IMR-90 (cell line): ENCODE measurements at regions not wholly inside any gene's neighbourhood (a gene's known extent, or its start where the extent isn't known, plus 50 kb on each side); places are given as distances from the start of the nearest gene placed in this dataset.

Experiments
- ATAC-seq: fragments of 200-7000 bp; cut with Tn5 transposase; 2 replicates; pipeline ENCODE4 v1.9.1; 2020; ENCODE audit warnings: low read depth, mild to moderate bottlenecking, moderate library complexity
- BruUV-seq: library from RNA; stranded (reverse); fragments of 400-500 nt; replicated peaks from 2 replicates; lab custom pipeline; 2021; lab: Mats Ljungman, UMichigan
- CTCF ChIA-PET: fragments of 300-600 bp; formaldehyde crosslinking; extraction: SDS; loops from one replicate; lab custom pipeline; 2021; ENCODE audit warnings: antibody characterized with exemption; lab: Yijun Ruan, JAX
- POLR2A ChIA-PET: fragments of 300-600 bp; sonication (Branson Sonifier 250); formaldehyde crosslinking; loops from one replicate; lab custom pipeline; 2022; ENCODE audit warnings: antibody characterized with exemption; ENCODE audit not compliant: unreplicated experiment; lab: Charles Lee
- DNase-seq: peaks from one replicate; pipeline ENCODE4 v3.0.0; 2013
- H2AFZ ChIP-seq: replicated peaks from 2 replicates; pipeline ENCODE3; 2013; ENCODE audit warnings: low read length, mild to moderate bottlenecking; ENCODE audit not compliant: poor library complexity
- H2AK5ac ChIP-seq: 2 replicates; pipeline ENCODE4 v1.6.1; 2013; ENCODE audit warnings: low read depth, low read length, inconsistent platforms
- H2AK9ac ChIP-seq: replicated peaks from 2 replicates; pipeline ENCODE3; 2013; ENCODE audit warnings: mild to moderate bottlenecking, low read depth, low read length, moderate library complexity; ENCODE audit not compliant: poor library complexity
- H2BK120ac ChIP-seq: 2 replicates; pipeline ENCODE4 v1.6.1; 2013; ENCODE audit warnings: low read depth, low read length, inconsistent platforms
- H2BK15ac ChIP-seq: 3 replicates; pipeline ENCODE4 v1.6.1; 2013; ENCODE audit warnings: low read depth, low read length, inconsistent platforms
- H2BK20ac ChIP-seq: 2 replicates; pipeline ENCODE4 v1.6.1; 2013; ENCODE audit warnings: low read depth, mild to moderate bottlenecking, inconsistent platforms, low read length, moderate library complexity
- H2BK5ac ChIP-seq: 2 replicates; pipeline ENCODE4 v1.6.1; 2013; ENCODE audit warnings: mild to moderate bottlenecking, low read depth, low read length, inconsistent platforms; ENCODE audit not compliant: poor library complexity, severe bottlenecking
- H3K14ac ChIP-seq: replicated peaks from 2 replicates; pipeline ENCODE4 v1.6.1; 2013; ENCODE audit warnings: low read depth, low read length, inconsistent platforms
- H3K18ac ChIP-seq: 2 replicates; pipeline ENCODE4 v1.6.1; 2013; ENCODE audit warnings: low read depth, low read length, control low read depth
- H3K23ac ChIP-seq: 2 replicates; pipeline ENCODE4 v1.6.1; 2013; ENCODE audit warnings: low read depth, low read length, inconsistent platforms
- H3K27ac ChIP-seq: 2 replicates; pipeline ENCODE4 v1.5.1; 2013; ENCODE audit warnings: mild to moderate bottlenecking, control low read depth, low read length; ENCODE audit not compliant: insufficient read depth
- H3K27me3 ChIP-seq: 2 replicates; pipeline ENCODE4 v1.6.1; 2013; ENCODE audit warnings: low read length; ENCODE audit not compliant: control insufficient read depth, insufficient read depth
- H3K36me3 ChIP-seq: 2 replicates; pipeline ENCODE4 v1.6.1; 2013; ENCODE audit warnings: low read length, mixed read lengths; ENCODE audit not compliant: control insufficient read depth, insufficient read depth
- H3K4ac ChIP-seq: 2 replicates; pipeline ENCODE4 v1.6.1; 2013; ENCODE audit warnings: low read depth, low read length, inconsistent platforms
- H3K4me1 ChIP-seq: 2 replicates; pipeline ENCODE4 v1.6.1; 2013; ENCODE audit warnings: low read length, mixed read lengths; ENCODE audit not compliant: control insufficient read depth, insufficient read depth
- H3K4me2 ChIP-seq: 2 replicates; pipeline ENCODE4 v1.6.1; 2013; ENCODE audit warnings: low read depth, mild to moderate bottlenecking, control low read depth, low read length, moderate library complexity
- H3K4me3 ChIP-seq: 2 replicates; pipeline ENCODE4 v1.5.1; 2013; ENCODE audit warnings: low read depth, mild to moderate bottlenecking, control low read depth, low read length, moderate library complexity; ENCODE audit not compliant: insufficient read depth
- H3K56ac ChIP-seq: 2 replicates; pipeline ENCODE4 v1.6.1; 2013; ENCODE audit warnings: low read length, inconsistent platforms; ENCODE audit not compliant: insufficient read depth; ENCODE audit errors: extremely low read depth
- H3K79me1 ChIP-seq, 2 experiments: 2 replicates each; pipeline ENCODE4 v1.6.1; 2013; ENCODE audit warnings: low read length in 2 of 2, inconsistent platforms in 1 of 2, low read depth in 1 of 2
- H3K9ac ChIP-seq: 2 replicates; pipeline ENCODE4 v1.6.1; 2013; ENCODE audit warnings: low read depth, low read length, control low read depth
- H3K9me1 ChIP-seq: 2 replicates; pipeline ENCODE4 v1.6.1; 2013; ENCODE audit warnings: low read length, inconsistent platforms; ENCODE audit not compliant: insufficient read depth
- H3K9me3 ChIP-seq: 2 replicates; pipeline ENCODE4 v1.6.1; 2013; ENCODE audit warnings: low read length; ENCODE audit not compliant: control insufficient read depth, insufficient read depth
- H4K20me1 ChIP-seq: 2 replicates; pipeline ENCODE4 v1.6.1; 2013; ENCODE audit warnings: low read length, inconsistent platforms; ENCODE audit not compliant: insufficient read depth
- H4K5ac ChIP-seq: 2 replicates; pipeline ENCODE4 v1.6.1; 2013; ENCODE audit warnings: mild to moderate bottlenecking, low read depth, low read length, control low read depth
- H4K8ac ChIP-seq, 2 experiments: 2 replicates each; pipeline ENCODE4 v1.6.1; 2013; ENCODE audit warnings: low read depth in 2 of 2, low read length in 2 of 2, control low read depth in 1 of 2, inconsistent platforms in 1 of 2
- H4K91ac ChIP-seq: 2 replicates; pipeline ENCODE4 v1.6.1; 2013; ENCODE audit warnings: low read depth, low read length, inconsistent platforms; ENCODE audit not compliant: insufficient read depth
- MAFK ChIP-seq: IDR thresholded peaks from 2 replicates; pipeline ENCODE4 v1.6.1; 2012; ENCODE audit warnings: low read depth, low read length, improper control_type of control experiment
- RFX5 ChIP-seq: IDR thresholded peaks from 2 replicates; pipeline ENCODE4 v1.8.0; 2012; ENCODE audit warnings: low read depth, mild to moderate bottlenecking, low read length, moderate library complexity
- WGBS, 2 experiments: methylation state at CpG; one replicate each; pipeline versions ENCODE4 v1.1.5 to v1.1.7; 2013; ENCODE audit warnings: missing lambda C conversion rate in 2 of 2; ENCODE audit not compliant: insufficient read length in 1 of 2; ENCODE audit errors: extremely low coverage in 2 of 2; 5-methylcytosine and 5-hydroxymethylcytosine counted together
- dilution Hi-C: fragments of 300-500 bp; cut with HindIII; formaldehyde crosslinking; loops from one replicate; pipeline ENCODE4 v1.14.3; 2018; ENCODE audit warnings: low sequenced_read_pairs; ENCODE audit not compliant: unreplicated experiment
- in situ Hi-C: fragments of 300-500 bp; cut with MboI; formaldehyde crosslinking; loops from 3 replicates; pipeline ENCODE4 v1.14.3; 2019; ENCODE audit warnings: low sequenced_read_pairs, inconsistent platforms, mixed read lengths
- intact Hi-C: fragments of 100-400 bp; cut with micrococcal nuclease; formaldehyde crosslinking; loops from 2 replicates; pipeline ENCODE4 v1.10.0; 2022

DNA sequence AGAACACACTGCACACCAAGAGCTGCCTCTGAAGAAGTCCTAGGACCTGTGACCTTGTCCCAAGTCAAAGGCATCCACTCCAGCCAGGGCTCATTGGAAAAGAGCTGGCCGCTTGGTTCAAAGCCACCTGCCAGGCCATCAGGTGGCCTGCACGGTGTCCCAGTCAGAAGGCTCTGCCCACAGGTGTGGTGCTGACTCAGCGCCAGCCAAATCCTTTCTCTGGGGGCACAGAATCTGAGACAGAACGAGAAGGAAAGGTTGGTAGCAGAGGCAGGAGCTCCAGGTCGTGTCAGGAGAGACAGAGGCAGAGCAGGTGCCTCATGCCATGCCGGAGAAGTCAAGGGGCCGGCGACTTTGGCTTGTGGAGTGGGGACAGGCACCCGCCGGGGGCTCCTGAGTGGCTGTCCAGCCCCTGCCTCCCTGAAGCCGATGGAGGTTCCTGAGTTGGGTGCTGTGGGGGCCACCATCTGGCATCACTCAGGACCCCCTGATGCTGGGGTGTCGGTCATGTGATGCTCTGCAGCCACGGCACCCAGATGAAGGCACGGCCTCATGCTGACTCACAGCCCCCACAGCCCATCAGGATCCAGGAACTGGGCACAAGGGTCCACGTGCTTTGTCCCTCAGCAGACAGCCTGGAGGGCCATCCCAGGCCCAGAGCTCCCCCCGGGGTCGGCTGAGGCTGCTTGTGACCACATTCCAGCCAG, 128.1 kb upstream of the FOXF1 start:
- no peaks in the 10 kb centered on the region for H3K9me3 ChIP-seq
- 86% methylated on average over 8 of the region's 17 CpGs; no CpG with 5 or more reads in 1 of the 2 experiments for WGBS, 2 experiments

More for the DNA sequence above, 128.1 kb upstream of the FOXF1 start:
- TF ChIP-seq MAFK (peak; percentile 78), RFX5 (no peak)
- no peak overlapping the region for H3K18ac ChIP-seq
- H3K4me1 ChIP-seq, result peaks cover 36% of the 10 kb centered on the region
- peak overlapping the region; percentile 95 for H2AK5ac ChIP-seq
- H2BK15ac ChIP-seq, result peak overlapping the region; percentile 93; the same call in 1 of the 3 replicates
- intact Hi-C loops, result no loop called here
- no peaks in the 10 kb centered on the region for H4K20me1 ChIP-seq
- H3K4me2 ChIP-seq, result no peak overlapping the region
- CTCF ChIA-PET, result no interaction called here
- no TSS peak for BruUV-seq
- DNase-seq, result no peak
- peak overlapping the region; percentile 40 for H2BK5ac ChIP-seq
- peak overlapping the region; percentile 70 to 95; a peak in 2 of 4 replicates for H4K8ac ChIP-seq
- in situ Hi-C loops, result no loop called here
- peak overlapping the region; percentile 58 for H2BK20ac ChIP-seq
- H3K23ac ChIP-seq, result 0 out of 2 replicates have a peak overlapping the region, but pooled peaks have one; percentile 36
- H3K4ac ChIP-seq, result peak overlapping the region; percentile 94
- peaks cover 34% of the 10 kb centered on the region for H3K9me1 ChIP-seq
- no peak overlapping the region for H3K27ac ChIP-seq
- H3K27me3 ChIP-seq, result no peaks in the 10 kb centered on the region
- H3K36me3 ChIP-seq, result no peaks in the 10 kb centered on the region
- no peak for ATAC-seq
- H3K4me3 ChIP-seq, result no peak overlapping the region
- H3K9ac ChIP-seq, result no peak overlapping the region
- peaks cover 17 to 35% of the 10 kb centered on the region in 2 experiments for H3K79me1 ChIP-seq
- H3K14ac ChIP-seq, result 0 out of 2 replicates have a peak overlapping the region, but pooled peaks have one; percentile 62
- dilution Hi-C loops, result no loop called here
- H2AFZ ChIP-seq, result peak overlapping the region; percentile 5
- H4K91ac ChIP-seq, result peak overlapping the region; percentile 93
- no peak overlapping the region for H3K56ac ChIP-seq
- POLR2A ChIA-PET, result no interaction called here
- H4K5ac ChIP-seq, result no peak overlapping the region
- H2AK9ac ChIP-seq, result peak overlapping the region; percentile 34
- peak overlapping the region; percentile 90 for H2BK120ac ChIP-seq
